GM03348 (cell line): ENCODE measurements at regions not wholly inside any gene's neighbourhood (a gene's known extent, or its start where the extent isn't known, plus 50 kb on each side); places are given as distances from the start of the nearest gene placed in this dataset.

ENCODE experiments used
- DNase-seq: peaks from one replicate; pipeline ENCODE4 v3.0.0; 2012; ENCODE audit warnings: low spot score

DNA sequence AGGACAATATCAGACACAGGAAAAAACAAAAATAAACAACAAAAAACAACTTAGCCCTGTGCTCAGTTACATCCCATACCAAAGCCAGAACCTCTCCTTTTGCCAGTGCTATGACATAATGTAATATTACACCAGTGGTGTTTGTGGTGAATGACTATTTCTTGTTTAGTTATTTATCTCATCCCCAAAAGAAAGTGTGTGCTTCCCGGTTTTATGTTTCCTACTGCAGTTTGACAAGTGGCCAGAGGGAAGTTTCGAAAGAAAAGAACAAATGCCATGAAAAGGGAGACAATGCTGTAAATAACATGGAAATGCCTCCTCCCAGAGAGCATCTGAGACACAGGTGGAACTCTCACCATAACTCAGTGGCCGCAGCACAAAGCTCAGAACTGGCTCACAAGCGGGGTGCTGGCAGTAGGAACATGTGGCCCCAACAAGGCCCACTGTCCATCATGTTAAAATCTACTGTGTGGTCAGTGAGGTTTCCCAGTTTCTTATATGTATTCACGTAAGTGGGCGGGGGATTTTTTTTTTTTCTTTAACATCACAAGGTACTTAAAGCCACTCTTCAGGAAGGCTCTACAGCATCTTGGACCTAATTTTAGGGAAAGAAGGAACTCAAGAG, 158.2 kb downstream of the BARHL2 start:
- DNase-seq = no peak

DNA sequence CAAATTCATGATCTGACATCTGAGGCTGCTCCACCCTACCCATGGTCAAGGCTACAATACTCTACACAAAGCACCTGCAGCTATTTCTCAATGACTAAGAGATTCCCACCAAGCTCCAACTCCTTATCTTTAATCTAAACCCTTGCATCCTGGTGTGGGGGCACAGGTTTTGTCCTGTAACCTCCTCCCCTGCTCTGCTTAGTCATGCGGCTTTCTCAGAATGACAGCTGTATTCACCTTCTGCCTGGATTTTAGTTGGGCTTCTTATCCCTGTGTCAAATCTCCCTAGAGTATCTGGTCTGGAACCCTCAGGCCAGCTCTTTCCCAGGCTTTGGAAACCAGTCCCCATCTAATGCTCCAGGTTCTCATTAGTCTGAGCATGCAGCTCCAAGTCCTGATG, 159.0 kb downstream of the BARHL2 start:
- no peak for DNase-seq

DNA sequence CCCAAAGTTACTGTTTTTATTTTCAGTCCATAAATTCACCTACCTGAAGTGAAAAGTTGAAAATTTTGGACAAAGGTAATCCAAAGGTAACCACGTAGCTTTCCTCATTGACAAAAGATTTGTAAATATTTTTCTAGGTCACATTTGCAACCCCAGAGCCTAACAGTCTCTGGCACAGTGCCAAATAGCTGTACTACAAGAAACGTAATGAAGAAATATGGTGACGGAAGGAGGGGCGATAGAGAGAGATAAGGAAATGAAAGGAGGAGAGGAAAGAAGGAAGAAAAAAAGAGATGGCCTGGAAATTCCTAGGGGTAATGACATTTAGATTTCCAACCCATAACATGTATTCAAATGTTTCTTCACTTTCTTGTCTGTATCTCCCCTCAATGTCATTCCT, 159.4 kb downstream of the BARHL2 start:
- no peak for DNase-seq

DNA sequence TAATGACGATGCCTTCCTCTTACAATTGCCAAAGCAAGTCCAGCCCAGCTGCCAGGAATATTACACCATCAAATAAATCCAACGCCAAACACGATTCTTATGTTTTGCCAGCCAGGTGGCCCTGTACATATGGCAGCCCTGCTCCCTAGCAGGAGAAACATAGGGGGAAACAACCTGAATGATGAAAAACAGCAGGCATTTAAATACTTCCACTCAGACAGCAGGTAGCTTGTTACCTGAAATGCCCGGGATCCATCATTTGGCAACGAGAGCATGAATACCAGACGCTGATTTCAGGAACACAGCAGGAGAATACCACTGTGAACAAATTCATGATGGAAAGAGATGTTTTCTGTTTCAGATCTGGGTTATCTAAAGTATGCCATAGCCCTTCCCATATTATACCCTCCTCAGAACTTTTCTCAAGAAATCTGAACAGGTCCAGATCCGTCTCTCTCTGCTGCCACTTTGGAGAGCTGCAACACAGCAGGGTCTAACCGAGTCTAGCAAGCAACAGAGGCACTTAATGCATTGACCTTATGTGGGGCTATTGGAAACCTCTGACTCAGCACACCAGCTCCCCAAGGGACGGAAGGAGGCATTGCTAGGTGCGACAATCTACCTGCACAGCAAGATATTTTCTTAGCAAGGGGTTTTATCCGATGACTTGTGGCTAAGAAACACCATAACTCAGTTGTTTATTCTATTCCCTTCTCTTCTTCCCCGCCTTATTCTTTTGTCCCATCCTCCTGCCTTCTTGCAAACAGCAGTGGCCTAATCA, 166.3 kb downstream of the BARHL2 start:
- no peak for DNase-seq

DNA sequence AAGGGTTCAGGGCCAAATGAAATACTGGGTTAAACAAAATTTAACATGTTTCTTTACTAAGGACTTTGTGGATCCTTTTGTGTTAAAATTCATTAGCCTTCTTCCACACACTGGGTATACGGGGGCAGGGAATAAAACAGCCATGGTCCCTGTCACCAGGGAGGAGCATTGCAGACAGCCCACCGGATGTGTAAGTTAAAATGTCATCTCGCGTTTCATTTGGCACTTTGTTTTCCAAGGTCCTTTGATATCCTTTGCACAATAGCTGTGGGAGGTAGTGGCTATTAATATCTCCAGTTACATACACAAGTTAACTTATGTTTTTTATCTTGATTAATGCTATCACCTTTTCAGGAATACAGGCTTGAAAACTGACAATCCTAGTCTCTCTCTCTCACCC, 172.7 kb downstream of the BARHL2 start:
- DNase-seq = no peak

DNA sequence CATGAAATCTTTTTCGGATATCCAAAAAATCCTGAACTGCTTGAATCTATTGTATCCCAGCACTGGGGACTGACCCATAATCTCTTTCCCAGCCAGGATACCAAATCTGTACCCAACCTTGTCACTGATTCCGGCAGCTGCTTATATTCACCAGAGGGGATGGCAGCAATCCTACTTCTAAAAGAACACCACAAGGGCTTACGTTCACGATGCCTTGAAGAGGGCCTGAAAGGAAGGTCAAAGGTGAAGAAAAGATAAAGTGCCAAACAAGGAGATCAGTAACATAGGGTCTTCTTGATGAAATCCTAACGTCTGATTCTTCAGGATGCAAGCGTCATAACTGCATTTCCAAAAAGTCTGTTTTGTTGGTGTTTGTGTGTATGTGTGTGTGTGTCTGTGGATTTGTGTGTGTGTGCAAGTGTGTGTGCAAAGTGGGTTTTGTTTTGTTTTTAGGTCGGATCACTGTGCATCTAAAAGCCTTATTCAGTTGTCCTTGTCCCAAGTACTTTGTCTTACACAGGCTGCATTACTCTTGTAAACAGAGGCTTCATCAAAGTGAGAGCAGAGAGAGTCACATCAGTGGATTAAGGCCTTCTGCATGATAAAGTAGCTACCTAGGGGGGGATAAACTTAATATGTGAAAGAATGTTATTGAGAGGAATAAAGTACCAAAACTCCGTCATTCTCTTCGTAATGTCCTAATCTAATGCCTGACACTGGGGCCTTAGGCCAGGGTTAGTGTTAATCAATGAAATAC, 179.3 kb downstream of the BARHL2 start:
- DNase-seq = no peak

DNA sequence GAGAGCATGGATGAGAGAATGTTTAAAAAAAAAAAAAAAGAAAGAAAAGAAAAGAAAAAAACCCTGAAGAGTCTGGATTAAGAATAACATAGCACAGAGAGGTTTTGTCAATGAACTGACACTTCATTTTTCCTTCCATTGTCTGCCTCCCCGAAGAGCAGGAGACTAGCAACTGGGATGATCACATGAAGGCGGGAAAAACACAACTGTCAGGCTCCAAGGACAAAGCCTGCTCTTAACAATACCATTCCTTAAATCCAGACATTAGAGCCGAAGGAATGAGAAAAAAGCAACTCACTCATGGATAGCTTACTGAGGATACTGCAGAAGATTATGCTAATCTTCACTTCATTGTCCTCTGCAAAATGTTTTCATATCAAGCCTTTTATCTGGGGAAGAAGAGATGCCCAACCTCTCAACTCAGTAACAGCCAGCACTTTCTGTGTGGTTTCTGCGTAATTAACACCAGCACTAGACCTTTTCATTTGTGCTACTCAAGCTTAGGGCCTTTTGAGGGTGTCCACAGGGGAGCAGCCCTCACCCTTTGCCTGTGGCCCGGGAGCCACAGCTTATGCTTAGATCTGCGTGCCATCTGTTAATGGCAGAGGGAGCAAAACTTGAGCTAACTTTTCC, 182.3 kb downstream of the BARHL2 start:
- DNase-seq = no peak

DNA sequence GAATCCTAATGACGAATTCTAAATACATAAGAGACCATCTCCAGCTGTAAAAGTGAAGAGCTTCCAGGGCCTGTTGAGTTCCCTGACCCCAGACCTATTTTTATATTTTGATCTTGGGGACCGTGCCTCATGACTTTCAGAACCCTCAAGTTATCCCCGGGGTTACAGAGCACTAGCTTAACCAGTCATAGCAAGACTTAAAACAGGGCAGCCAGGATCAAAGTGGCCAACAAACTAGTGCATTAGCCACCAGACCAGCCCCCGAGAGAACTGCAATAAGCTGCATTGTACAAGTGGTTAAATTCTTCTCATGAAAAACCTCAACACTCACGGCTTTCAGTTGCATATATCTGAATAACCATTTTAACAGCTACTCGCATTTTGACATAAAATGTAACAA, 183.0 kb downstream of the BARHL2 start:
- no peak for DNase-seq

DNA sequence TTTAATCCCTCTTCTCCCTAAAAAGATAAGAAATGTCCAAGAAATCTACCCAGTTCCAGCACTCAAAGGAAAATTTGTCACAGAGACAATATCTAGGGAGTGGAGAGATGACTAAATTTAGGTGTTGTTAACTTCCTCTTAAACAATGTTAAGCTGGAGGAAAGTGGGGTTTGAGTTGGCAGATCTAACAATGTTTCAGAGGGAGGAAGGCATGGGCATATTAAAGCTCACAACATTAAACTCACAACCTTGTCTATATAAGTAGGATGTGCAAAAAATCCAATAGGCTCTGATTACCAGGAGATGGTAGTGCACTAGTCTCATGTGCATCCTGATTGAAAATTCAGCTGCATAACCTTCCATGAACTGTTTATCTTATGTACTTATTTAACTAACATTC, 190.1 kb downstream of the BARHL2 start:
- DNase-seq = no peak

DNA sequence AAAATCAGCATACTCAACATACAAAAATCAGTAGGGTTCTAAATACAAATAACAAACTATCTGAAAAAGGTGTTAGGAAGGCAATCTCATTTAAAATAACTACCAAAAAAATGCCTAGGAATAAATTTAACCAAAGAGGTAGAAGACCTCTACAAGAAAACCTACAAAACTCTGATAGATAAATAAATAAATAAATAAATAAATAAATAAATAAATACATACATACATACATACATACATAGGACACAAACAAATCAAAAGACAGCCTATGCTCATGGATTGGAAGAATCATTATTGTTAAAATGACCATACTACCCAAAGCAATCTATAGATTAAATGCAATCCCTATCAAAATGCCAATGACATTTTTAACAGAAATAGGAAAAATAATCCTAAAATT, 194.7 kb downstream of the BARHL2 start:
- no peak for DNase-seq

DNA sequence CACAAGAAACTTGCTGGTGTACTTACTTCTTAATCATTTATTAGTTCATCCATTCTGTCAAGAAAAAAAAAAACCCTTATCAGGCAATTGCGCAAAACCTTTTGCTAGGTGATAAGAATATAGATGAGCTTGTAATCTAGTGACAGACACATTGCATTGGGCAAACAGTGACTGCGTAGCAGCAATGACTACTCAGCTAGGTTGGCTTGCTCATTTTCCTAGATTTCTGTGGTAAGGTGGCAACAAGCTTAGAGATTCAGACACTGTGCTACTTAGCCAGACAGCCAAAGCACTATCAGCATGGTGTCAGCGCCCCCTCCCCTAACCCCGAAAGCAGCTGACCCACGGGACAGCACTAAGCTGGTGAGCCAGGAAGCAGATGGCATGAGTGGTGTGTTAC, 203.1 kb downstream of the BARHL2 start:
- no peak for DNase-seq

DNA sequence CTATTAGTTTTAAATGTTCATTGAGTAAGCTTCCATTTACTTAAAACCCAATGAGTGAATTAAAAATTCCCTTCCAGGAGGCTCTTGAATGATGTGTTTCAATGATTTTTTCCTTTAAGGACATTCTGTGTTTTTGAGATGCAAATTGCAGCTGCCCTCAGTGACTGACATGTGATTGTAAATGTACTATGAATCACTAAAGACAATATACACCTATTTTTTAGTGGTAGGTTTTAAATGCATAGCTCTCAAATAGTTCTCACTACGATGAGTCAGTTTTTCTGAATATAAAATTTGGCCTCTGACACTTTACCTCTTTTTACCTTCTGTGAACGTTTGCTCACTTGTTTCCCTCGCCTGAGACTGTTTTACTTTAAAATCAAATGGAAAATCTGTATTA, 204.7 kb downstream of the BARHL2 start:
- no peak for DNase-seq

DNA sequence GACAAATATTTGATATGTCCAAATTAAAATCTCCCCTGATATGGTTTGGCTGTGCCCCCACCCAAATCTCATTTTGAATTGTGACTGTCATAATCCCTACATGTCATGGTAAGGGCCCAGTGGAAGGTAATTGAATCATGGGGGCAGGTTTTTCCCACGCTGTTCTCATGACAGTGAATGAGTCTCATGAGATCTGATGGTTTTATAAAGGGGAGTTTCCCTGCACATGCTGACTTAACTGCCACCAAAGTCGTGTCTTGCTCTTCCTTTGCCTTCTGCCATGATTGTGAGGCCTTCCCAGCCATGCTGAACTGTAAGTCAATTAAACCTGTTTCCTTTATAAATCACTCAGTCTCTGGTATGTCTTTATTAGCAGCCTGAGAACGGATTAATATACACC, 207.0 kb downstream of the BARHL2 start:
- no peak for DNase-seq

DNA sequence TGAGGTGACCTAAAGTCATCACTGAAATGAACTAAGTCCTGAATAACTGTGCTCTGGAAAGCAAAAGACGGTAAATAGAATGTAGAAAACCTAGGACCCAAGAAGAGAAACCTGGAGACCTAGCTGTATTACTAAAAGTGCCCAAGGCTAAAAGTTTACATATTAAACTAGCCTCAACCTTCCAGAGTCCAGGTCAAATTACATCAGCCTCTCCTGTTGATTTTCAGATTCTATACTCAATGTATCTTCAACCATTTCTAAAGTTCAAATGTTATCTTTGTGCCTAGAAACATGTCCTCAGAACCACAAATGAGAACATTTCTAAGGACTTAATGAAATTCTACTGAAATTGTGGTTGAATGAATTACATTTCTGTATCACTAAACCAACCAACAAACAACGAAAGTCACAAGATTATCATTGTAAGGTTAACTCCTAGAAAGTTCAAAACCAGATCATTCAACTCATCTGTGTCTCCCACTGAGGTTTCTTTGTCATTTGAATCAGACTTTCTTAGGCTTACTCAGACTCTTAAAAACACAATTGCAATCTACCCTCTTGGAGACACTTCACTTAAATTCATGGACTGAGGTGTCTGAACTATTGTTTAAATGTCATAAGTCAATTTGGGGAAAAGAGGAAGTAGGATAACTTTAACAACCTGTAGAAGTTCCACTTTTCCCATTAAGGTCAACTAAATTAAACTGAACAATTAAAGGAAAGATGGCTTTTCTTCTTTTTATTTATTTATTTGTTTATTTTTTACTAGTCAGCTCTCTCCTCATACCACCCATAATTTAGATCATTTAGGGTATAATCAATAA, 207.7 kb downstream of the BARHL2 start:
- no peak for DNase-seq

DNA sequence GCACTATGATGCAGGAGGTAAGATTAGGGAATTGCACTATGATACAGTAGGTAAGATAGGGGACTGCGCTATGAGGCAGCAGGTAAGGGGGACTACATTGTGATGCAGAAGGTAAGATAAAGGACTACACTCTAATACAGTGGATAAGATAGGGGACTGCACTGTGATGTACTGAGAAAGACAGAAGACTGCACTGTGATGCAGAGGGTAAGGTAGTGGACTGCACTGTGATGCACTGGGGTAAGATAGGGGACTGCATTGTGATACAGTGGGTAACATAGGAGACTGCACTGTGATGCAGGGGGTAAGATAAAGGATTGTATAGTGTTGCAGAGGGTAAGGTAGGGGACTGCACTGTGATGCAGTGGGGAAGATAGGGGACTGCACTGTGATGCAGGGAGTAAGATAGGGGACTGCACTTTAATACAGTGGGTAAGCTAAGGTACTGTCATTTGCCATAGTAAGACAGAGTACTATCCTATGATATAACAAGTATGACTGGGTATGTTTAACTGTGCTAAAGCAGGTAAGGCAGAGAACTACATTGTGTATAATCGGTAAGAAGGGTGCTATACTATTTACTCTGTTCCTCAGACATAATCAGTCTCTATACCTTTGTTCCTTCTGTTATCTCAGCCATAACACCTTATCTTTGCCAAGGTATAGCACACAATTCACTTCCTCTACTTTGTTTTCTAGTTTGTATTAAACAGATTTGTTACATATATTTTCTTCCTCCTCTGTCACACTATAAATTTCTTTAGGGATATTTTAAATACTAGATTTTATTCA, 208.5 kb downstream of the BARHL2 start:
- DNase-seq = no peak

DNA sequence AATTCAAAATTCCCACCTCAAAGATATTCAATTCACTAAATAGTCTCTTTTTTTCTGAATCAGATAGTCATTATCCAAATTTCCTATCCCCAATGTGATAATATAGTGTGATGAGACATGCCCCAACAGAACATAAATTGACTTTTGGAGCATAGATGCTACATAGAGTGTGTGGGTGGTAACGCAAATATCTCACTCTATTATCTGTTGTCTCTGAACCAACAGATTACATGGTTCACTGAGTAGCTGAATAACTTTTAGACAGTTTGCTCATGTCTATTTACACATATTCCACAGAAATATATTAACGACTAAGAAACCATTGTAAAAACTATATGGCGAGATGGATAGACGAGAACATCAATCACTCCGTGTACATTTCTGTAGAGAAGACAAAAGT, 209.9 kb downstream of the BARHL2 start:
- no peak for DNase-seq

DNA sequence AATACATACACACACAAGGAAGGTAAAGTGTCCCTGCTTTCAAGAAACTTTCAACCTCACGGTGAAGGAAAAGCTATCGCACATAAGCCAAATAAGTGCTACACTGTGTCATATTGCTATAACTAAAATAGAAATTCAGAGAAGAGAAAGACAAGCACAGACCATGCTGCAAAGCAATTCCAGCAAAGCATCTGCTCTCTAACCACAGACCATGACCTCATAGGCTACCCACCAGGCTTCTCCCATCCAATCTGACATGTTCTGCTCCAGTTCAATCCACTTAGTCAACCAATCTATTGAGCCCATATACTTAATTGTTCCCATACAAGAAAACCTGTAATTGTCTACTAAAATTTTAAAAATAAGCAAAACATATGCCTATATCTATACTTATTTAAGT, 211.3 kb downstream of the BARHL2 start:
- DNase-seq = no peak

DNA sequence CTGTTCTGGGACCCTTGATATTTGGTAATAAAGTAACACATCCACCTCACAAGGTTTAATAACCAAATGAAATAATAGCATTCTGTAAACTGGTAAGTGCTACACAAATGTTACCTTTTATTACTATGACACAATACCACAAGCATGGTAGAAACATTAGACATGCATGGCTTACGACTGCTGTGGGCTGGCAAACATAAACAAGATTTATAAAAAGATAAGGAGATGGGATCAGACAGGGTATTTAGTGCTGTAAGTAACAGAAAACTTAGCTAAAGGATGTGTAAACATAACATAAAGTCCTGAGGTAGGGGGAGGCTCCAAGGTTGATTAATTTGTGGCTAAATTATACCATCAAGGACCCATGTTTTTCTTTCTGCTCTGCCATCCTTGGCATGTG, 212.6 kb downstream of the BARHL2 start:
- DNase-seq = no peak

DNA sequence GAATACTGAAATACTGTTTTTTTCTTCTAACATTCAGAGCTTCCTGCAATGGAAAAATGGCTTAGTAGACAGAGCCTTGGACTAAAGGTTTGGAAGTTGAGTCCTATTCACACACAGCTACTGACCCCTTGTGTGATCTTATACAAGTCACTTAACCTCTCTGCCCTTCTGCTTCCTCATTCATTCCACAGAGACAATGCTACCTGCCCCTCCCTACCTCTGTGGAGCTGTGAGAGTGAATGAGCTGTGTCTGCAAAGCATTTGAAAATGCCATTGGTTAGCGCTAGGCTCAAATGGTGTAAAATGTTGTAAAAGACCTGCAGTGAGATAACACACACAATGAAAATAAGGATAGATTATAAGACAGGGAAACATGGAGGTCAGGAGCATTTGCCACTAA, 214.4 kb downstream of the BARHL2 start:
- no peak for DNase-seq

DNA sequence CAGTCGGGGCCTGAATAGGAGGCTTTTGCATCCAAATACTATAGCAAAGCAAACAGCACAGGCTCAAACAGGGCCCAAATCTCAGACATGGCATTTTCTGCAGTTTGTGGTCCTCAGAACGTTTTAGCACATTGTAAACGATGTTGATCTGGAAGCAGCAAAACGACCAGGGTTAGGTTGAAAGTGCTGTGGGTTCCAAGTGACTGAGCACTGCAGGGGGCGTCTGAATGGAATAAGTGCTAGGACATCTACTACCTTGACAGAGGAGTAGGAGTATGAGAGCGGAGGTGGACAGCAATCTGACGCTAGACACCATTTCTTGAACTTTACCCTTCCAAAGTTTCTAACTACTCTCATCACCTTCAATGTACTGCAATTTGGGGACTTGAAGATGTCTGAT, 214.9 kb downstream of the BARHL2 start:
- no peak for DNase-seq

DNA sequence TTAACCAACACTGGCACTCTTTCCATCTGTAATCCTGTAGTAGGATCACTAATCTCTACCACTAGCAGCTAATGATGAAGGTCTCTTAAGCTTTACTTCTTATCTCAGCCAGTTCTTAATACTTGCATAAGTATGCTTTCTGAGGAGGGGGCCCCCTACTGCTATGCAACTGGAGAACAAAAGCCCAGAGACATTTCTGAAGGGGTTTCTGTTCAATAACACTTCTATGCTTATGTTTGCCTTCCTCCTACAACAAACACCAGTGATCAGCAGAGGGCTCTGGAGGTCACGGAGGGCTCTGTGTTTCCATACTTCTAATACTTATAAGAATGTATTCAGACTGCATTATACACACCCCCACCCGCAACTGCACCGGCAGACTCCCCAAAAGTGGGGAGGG, 215.8 kb downstream of the BARHL2 start:
- DNase-seq = no peak
